SK-N-MC (cell line): ENCODE measurements at regions not wholly inside any gene's neighbourhood (a gene's known extent, or its start where the extent isn't known, plus 50 kb on each side); places are given as distances from the start of the nearest gene placed in this dataset.

ENCODE experiments used
- EZH2 ChIP-seq: fragments of 200-600 bp; sonication (generic); IDR thresholded peaks from one replicate; pipeline ENCODE4 v1.6.1; 2017; ENCODE audit warnings: antibody characterized with exemption
- FOXP2 ChIP-seq: optimal IDR thresholded peaks from 2 replicates; pipeline ENCODE3; 2011; ENCODE audit warnings: mild to moderate bottlenecking, moderate library complexity; ENCODE audit not compliant: insufficient read depth; ENCODE audit errors: extremely low read length, control extremely low read depth
- POLR2AphosphoS5 ChIP-seq: IDR thresholded peaks from 2 replicates; pipeline ENCODE4 v1.6.1; 2012; ENCODE audit warnings: mild to moderate bottlenecking, low read depth, low read length, borderline replicate concordance

- TF ChIP-seq POLR2AphosphoS5 (no peak), EZH2 (no peak), FOXP2 (no peak)
These were observed 1514.8 kb downstream of the SI start for GRCh38 chr3:163563485-163563884.
